ENCODE measurements at regions not wholly inside any gene's neighbourhood (a gene's known extent, or its start where the extent isn't known, plus 50 kb on each side); places are given as distances from the start of the nearest gene placed in this dataset.

DNA sequence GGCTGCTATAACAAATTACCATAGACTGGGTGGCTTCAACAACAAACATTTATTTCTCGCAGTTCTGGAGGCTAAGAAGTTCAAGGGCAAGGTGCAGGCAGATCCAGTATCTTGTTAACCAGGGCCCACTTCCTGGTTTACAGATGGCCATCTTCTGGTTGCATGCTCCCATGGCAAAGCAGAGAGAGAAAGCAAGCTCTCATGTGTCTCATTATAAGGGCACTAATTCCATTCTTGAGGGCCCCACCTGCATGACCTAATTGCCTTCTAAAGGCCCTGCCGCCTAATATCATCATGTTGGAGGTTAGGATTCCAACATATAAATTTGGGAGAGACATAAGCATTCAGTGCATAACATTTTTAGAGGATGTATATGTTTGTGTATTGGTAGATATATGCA lies 280.1 kb upstream of the TMPO start:
- H3K27me3 Mint-ChIP-seq (ENCODE audit: low read depth in 3 of 3), result peaks cover 0 to 3% (median 2%) of the 10 kb centered on the region in 3 donors
- no peak overlapping the region for H3K4me2 ChIP-seq (replicated peaks; ENCODE audit: extremely low read depth, low read length, poor library complexity, severe bottlenecking)
- no peaks in the 10 kb centered on the region for H3K36me3 Mint-ChIP-seq
- no peaks in the 10 kb centered on the region for H3K36me3 ChIP-seq (replicated peaks in 1 of 2; ENCODE audit: control insufficient read depth in 1 of 2, insufficient read depth in 2 of 2, low read length in 2 of 2)
- H3K9ac ChIP-seq (ENCODE audit: insufficient read depth, low read length, poor library complexity, severe bottlenecking), result no peak overlapping the region
- no peak overlapping the region for H3K4me3 Mint-ChIP-seq
- H3K4me1 Mint-ChIP-seq, result no peaks in the 10 kb centered on the region
- H2AFZ ChIP-seq (ENCODE audit: insufficient read depth, low read depth, low read length, poor library complexity, severe bottlenecking), result no peak overlapping the region
- H3K4me1 ChIP-seq (ENCODE audit: control insufficient read depth in 1 of 2, insufficient read depth in 2 of 2, low read length in 2 of 2), result no peaks in the 10 kb centered on the region
- H3K9me3 Mint-ChIP-seq, result peaks cover 0 to 3% (median 0%) of the 10 kb centered on the region in 7 donors
- H3K4me3 ChIP-seq (replicated peaks in 1 of 3; ENCODE audit: low read depth in 2 of 3, low read length in 3 of 3), result no peak overlapping the region
- no peak for DNase-seq
- no peaks in the 10 kb centered on the region for H4K20me1 ChIP-seq (ENCODE audit: insufficient read depth, low read length)
- H3K27ac Mint-ChIP-seq, result no peak overlapping the region
- H3K27ac ChIP-seq (ENCODE audit: low read depth in 1 of 2, low read length in 2 of 2), result no peak overlapping the region
- intact Hi-C loops (cut with micrococcal nuclease), result no loop called here
- no peaks in the 10 kb centered on the region for H3K79me2 ChIP-seq (ENCODE audit: insufficient read depth, low read length)
- WGBS (ENCODE audit: insufficient coverage), result 80% methylated on average over 1 of the region's 2 CpGs
- no peaks in the 10 kb centered on the region for H3K9me3 ChIP-seq (replicated peaks in 1 of 2; ENCODE audit: control insufficient read depth in 1 of 2, insufficient read depth in 1 of 2, low read length in 2 of 2)
- TF ChIP-seq, protein P1, sequence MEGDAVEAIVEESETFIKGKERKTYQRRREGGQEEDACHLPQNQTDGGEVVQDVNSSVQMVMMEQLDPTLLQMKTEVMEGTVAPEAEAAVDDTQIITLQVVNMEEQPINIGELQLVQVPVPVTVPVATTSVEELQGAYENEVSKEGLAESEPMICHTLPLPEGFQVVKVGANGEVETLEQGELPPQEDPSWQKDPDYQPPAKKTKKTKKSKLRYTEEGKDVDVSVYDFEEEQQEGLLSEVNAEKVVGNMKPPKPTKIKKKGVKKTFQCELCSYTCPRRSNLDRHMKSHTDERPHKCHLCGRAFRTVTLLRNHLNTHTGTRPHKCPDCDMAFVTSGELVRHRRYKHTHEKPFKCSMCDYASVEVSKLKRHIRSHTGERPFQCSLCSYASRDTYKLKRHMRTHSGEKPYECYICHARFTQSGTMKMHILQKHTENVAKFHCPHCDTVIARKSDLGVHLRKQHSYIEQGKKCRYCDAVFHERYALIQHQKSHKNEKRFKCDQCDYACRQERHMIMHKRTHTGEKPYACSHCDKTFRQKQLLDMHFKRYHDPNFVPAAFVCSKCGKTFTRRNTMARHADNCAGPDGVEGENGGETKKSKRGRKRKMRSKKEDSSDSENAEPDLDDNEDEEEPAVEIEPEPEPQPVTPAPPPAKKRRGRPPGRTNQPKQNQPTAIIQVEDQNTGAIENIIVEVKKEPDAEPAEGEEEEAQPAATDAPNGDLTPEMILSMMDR (IDR thresholded peaks at IDR 0.05), result no peak
- H3K27me3 ChIP-seq (ENCODE audit: control insufficient read depth in 2 of 2, insufficient read depth in 2 of 2, low read length in 2 of 2), result peaks cover 0 to 2% of the 10 kb centered on the region in 2 donors

DNA sequence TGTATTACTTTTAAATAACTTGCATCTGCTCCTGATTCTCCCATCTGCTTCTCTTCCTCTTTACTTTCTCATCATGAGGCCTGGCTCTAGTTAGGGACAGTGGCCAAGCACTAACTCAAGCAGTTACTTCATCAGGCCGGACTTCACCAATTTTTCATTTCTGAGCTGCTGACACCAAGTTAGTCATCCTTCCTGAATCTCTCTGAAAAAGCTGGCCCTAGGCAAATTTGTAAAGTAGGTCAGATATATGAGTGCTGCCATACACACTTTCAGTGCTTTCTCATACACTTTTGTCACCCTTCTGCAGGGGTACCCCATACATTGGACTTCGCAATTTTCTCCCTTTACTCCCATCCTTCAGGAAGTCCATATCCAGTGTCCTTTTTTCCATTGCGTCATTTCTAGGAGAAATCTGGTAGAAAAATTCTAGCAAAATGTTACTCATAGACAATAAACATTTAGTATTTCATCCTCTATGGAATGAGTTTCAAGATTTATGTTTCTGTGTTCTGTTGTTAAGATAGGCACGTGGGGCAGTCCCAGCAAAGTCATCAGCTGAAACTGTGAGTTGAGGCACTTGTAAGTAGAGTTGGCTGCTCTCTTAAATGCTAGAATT lies 276.8 kb upstream of the TMPO start:
- Mint-ChIP-seq H3K36me3 (no peaks in the 10 kb centered on the region), H3K27ac (no peak overlapping the region), H3K4me3 (no peak overlapping the region), H3K27me3 (ENCODE audit: low read depth in 3 of 3) (peaks cover 0 to 2% (median 2%) of the 10 kb centered on the region in 3 donors), H3K4me1 (no peaks in the 10 kb centered on the region), H3K9me3 (peaks cover 0 to 6% (median 0%) of the 10 kb centered on the region in 7 donors)
- intact Hi-C loops (cut with micrococcal nuclease), result no loop called here
- Histone ChIP-seq H3K4me3 (replicated peaks in 1 of 3; ENCODE audit: low read depth in 2 of 3, low read length in 3 of 3) (no peak overlapping the region), H3K79me2 (ENCODE audit: insufficient read depth, low read length) (no peaks in the 10 kb centered on the region), H3K9me3 (replicated peaks in 1 of 2; ENCODE audit: control insufficient read depth in 1 of 2, insufficient read depth in 1 of 2, low read length in 2 of 2) (no peaks in the 10 kb centered on the region), H3K4me2 (replicated peaks; ENCODE audit: extremely low read depth, low read length, poor library complexity, severe bottlenecking) (no peak overlapping the region), H3K9ac (ENCODE audit: insufficient read depth, low read length, poor library complexity, severe bottlenecking) (no peak overlapping the region), H2AFZ (ENCODE audit: insufficient read depth, low read depth, low read length, poor library complexity, severe bottlenecking) (no peak overlapping the region), H3K36me3 (replicated peaks in 1 of 2; ENCODE audit: control insufficient read depth in 1 of 2, insufficient read depth in 2 of 2, low read length in 2 of 2) (no peaks in the 10 kb centered on the region), H4K20me1 (ENCODE audit: insufficient read depth, low read length) (no peaks in the 10 kb centered on the region), H3K27me3 (ENCODE audit: control insufficient read depth in 2 of 2, insufficient read depth in 2 of 2, low read length in 2 of 2) (peaks cover 0 to 2% of the 10 kb centered on the region in 2 donors), H3K27ac (ENCODE audit: low read depth in 1 of 2, low read length in 2 of 2) (no peak overlapping the region), H3K4me1 (ENCODE audit: control insufficient read depth in 1 of 2, insufficient read depth in 2 of 2, low read length in 2 of 2) (no peaks in the 10 kb centered on the region)
- no peak for DNase-seq
- WGBS (ENCODE audit: insufficient coverage), result 57% methylated on average over 2 of the region's 4 CpGs
- TF ChIP-seq, protein P1 (IDR thresholded peaks at IDR 0.05), result no peak
